Esophagus muscularis mucosa (tissue), 4 donors: ENCODE measurements at regions not wholly inside any gene's neighbourhood (a gene's known extent, or its start where the extent isn't known, plus 50 kb on each side); places are given as distances from the start of the nearest gene placed in this dataset.
"Not testable (repeated sequence)": the region's sequence is repeated elsewhere in the genome, so short reads cannot be mapped to it uniquely, and the experiment has no call there.

Experiments used
- DNase-seq: peaks from one replicate; pipeline ENCODE4 v3.0.0-alpha.2; 2017; ENCODE audit errors: extremely low spot score
- H3K27ac ChIP-seq, 4 donors: fragments of 200-600 bp; sonication (generic); replicated peaks in 1 of 4; 1 replicate in 3 of 4; 2 replicates in 1 of 4; pipeline ENCODE4 v1.5.1; 2016 to 2019; ENCODE audit warnings: mild to moderate bottlenecking in 1 of 4
- H3K27me3 ChIP-seq, 4 donors: fragments of 200-600 bp; sonication (generic); one replicate each; pipeline versions ENCODE4 v1.5.1 to v1.6.0; 2016 to 2019
- H3K36me3 ChIP-seq, 4 donors: fragments of 200-600 bp; sonication (generic); one replicate each; pipeline ENCODE4 v1.5.1; 2016 to 2019
- H3K4me1 ChIP-seq, 4 donors: fragments of 200-600 bp; sonication (generic); one replicate each; pipeline ENCODE4 v1.5.1; 2016 to 2019
- H3K4me3 ChIP-seq, 4 donors: fragments of 200-600 bp; sonication (generic); 1 replicate in 2 of 4; 2 replicates in 2 of 4; pipeline ENCODE4 v1.5.1; 2016 to 2019; ENCODE audit warnings: mild to moderate bottlenecking in 4 of 4, moderate library complexity in 1 of 4
- H3K9me3 ChIP-seq, 4 donors: fragments of 200-600 bp; sonication (generic); 1 replicate in 3 of 4; 2 replicates in 1 of 4; pipeline ENCODE4 v1.5.1; 2016 to 2019
- EP300 ChIP-seq: sonication (generic); formaldehyde crosslinking; IDR thresholded peaks from one replicate; pipeline ENCODE4 v1.6.1; 2017; ENCODE audit warnings: antibody characterized with exemption
- POLR2A ChIP-seq: fragments of 450-650 bp; IDR thresholded peaks from one replicate; pipeline ENCODE4 v1.6.1; 2017; ENCODE audit warnings: antibody characterized with exemption, moderate library complexity, mild to moderate bottlenecking, low read depth
- POLR2AphosphoS5 ChIP-seq, 2 donors: sonication (generic); formaldehyde crosslinking; IDR thresholded peaks; one replicate each; pipeline ENCODE4 v1.6.1; 2017; ENCODE audit warnings: antibody characterized with exemption in 2 of 2
- WGBS: methylation state at CpG from one replicate; pipeline ENCODE4 v1.1.5; 2018; 5-methylcytosine and 5-hydroxymethylcytosine counted together
- intact Hi-C: fragments of 100-400 bp; cut with DNase I; formaldehyde crosslinking; loops from one replicate; pipeline ENCODE4 v1.15.1; 2023
- TF ChIP-seq, protein P1 (sequence below), 3 experiments: fragments of 200-600 bp in 2 of 3; fragments of 450-650 bp in 1 of 3; sonication (generic) in 2 of 3; IDR thresholded peaks; one replicate each; pipeline ENCODE4 v1.5.1; 2017 to 2019; ENCODE audit warnings: antibody characterized with exemption in 3 of 3, mild to moderate bottlenecking in 2 of 3, moderate library complexity in 1 of 3

DNA sequence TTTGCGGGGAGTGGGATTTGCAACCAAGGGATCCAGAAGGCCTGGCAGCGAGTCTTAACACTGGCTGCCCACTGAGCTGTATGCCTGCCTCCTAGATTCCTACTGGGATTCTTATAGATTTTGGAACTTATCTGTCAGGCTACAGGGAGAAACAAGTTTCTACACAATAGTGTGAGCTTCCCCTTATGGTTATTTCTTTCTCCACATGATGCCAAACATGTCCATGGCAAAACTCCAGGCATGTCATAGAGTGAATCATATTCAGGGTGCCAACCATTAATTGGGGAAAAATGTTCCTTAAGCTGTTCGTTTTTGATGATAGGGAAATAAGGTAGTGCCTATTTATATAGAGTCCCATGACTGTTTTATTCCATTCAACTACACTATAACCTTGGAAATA, 1185.2 kb upstream of the CELF4 start:
- intact Hi-C loops: no loop called here
- Histone ChIP-seq H3K36me3 (no peaks in the 10 kb centered on the region), H3K4me3 (no peak overlapping the region), H3K27me3 (no peaks in the 10 kb centered on the region), H3K9me3 (no peaks in the 10 kb centered on the region), H3K4me1 (peaks cover 0 to 29% (median 19%) of the 10 kb centered on the region in 4 donors), H3K27ac (no peak overlapping the region)
- no peak for DNase-seq
- TF ChIP-seq POLR2A (no peak), EP300 (no peak), POLR2AphosphoS5 (IDR thresholded peaks at IDR 0.05) (no peak)
- TF ChIP-seq, protein P1, sequence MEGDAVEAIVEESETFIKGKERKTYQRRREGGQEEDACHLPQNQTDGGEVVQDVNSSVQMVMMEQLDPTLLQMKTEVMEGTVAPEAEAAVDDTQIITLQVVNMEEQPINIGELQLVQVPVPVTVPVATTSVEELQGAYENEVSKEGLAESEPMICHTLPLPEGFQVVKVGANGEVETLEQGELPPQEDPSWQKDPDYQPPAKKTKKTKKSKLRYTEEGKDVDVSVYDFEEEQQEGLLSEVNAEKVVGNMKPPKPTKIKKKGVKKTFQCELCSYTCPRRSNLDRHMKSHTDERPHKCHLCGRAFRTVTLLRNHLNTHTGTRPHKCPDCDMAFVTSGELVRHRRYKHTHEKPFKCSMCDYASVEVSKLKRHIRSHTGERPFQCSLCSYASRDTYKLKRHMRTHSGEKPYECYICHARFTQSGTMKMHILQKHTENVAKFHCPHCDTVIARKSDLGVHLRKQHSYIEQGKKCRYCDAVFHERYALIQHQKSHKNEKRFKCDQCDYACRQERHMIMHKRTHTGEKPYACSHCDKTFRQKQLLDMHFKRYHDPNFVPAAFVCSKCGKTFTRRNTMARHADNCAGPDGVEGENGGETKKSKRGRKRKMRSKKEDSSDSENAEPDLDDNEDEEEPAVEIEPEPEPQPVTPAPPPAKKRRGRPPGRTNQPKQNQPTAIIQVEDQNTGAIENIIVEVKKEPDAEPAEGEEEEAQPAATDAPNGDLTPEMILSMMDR (IDR thresholded peaks at IDR 0.05): no peak
- WGBS: 80% methylated on average over 3 of the region's 3 CpGs

DNA sequence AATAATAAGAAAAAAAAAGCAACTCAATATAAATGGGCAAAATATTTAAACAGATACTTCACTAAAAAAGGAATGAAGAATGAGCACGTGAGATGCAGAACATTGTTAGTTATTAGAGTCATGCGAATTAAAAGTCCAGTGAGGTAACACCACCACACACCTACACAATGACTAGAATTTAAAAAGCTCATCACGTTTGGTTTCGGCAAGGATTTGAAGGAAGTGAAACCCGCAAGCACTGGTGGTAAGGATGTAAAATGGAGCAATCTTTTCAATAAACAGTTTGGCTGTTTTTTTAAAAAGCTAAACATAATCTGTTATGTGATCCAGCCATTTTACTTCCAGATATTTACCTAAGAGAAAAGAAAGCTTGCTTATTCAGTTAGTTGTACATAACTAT, 1181.6 kb upstream of the CELF4 start:
- H3K27ac ChIP-seq: no peak overlapping the region
- no peak for DNase-seq
- H3K27me3 ChIP-seq: no peaks in the 10 kb centered on the region
- no peaks in the 10 kb centered on the region for H3K9me3 ChIP-seq
- peaks cover 0 to 19% (median 14%) of the 10 kb centered on the region in 4 donors for H3K4me1 ChIP-seq
- 81% methylated on average over 5 of the region's 5 CpGs for WGBS
- TF ChIP-seq, protein P1 (IDR thresholded peaks at IDR 0.05): no peak
- H3K36me3 ChIP-seq: no peaks in the 10 kb centered on the region
- intact Hi-C loops: no loop called here
- H3K4me3 ChIP-seq: no peak overlapping the region

DNA sequence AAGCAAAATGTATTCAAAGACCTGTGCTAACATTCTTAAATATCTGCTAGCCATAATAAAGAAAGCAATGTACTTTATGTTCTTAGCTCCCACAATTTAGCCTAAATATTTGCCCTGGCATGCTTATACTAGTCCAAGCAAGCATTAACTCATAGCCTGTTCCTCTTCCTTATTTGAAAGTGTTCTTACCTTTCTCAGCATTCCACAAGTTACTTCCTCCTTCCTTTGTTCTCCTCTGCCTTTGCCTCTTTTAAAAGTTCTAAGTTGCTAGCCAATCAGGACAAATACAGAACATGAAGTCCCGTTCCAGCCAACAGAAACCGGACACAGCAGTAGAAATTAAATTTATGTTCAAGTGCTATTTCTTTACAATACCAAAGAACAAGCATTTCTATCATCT, 1154.6 kb upstream of the CELF4 start:
- H3K27me3 ChIP-seq, H3K36me3 ChIP-seq, H3K4me3 ChIP-seq, H3K27ac ChIP-seq, H3K9me3 ChIP-seq, intact Hi-C loops, H3K4me1 ChIP-seq, DNase-seq: not testable (repeated sequence)
- WGBS: 88% methylated on average over 2 of the region's 2 CpGs

DNA sequence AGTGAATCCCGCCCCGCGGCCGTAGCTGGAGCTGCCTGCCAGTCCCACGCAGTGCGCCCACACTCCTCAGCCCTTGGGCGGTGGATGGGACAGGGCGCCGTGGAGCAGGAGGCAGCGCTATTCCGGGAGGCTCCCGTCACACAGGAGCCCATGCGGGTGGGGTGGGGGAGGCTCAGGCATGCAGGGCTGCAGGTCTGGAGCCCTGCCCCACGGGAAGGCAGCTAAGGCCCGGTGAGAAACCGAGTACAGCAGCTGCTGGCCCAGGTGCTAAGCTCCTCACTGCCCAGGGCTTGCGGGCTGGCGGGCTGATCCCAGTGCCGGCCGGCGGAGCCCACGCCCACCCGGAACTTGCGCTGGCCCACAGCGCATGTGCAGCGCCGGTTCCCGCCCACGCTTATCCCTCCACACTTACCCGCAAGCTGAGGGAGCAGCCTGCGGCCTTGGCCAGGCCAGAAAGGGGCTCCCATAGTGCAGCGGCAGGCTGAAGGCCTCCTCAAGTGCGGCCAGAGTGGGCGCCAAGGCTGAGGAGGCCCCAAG, 1152.8 kb upstream of the CELF4 start:
- 95% methylated on average over 19 of the region's 34 CpGs for WGBS
- intact Hi-C loops: no loop called here
- Histone ChIP-seq H3K27ac (no peak overlapping the region), H3K27me3 (no peaks in the 10 kb centered on the region), H3K36me3 (no peaks in the 10 kb centered on the region), H3K9me3 (no peaks in the 10 kb centered on the region), H3K4me1 (no peaks in the 10 kb centered on the region), H3K4me3 (no peak overlapping the region)
- DNase-seq: no peak
- TF ChIP-seq POLR2A: no peak
- no peak for TF ChIP-seq EP300
- no peak for TF ChIP-seq POLR2AphosphoS5 (IDR thresholded peaks at IDR 0.05)
- TF ChIP-seq, protein P1 (IDR thresholded peaks at IDR 0.05): no peak

DNA sequence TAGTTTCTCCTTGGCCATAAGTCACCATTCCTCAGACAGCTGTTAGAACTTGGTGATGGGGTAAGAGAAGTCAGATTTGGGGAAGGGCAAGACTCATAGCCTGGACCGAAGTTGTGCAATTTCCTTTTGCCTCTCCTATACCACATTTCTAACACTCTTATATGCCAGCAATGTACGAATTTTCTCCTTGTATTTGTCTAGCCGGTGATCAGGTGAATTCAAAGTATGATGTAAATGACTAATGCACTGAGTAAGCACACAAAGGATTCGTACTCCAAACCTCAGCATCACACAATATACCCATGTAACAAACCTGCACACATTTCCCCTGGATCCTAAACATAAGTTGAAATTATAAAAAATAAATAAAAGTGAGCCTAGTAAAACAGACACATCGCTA, 1143.5 kb upstream of the CELF4 start:
- Histone ChIP-seq H3K4me3 (no peak overlapping the region), H3K4me1 (no peaks in the 10 kb centered on the region), H3K27ac (no peak overlapping the region), H3K27me3 (no peaks in the 10 kb centered on the region), H3K9me3 (no peaks in the 10 kb centered on the region), H3K36me3 (no peaks in the 10 kb centered on the region)
- intact Hi-C loops: no loop called here
- no peak for TF ChIP-seq POLR2A
- TF ChIP-seq POLR2AphosphoS5 (IDR thresholded peaks at IDR 0.05): no peak
- TF ChIP-seq, protein P1 (IDR thresholded peaks at IDR 0.05): no peak
- no peak for TF ChIP-seq EP300
- WGBS: 88% methylated on average over 5 of the region's 5 CpGs
- no peak for DNase-seq
